Loucy (cell line): ENCODE measurements at regions not wholly inside any gene's neighbourhood (a gene's known extent, or its start where the extent isn't known, plus 50 kb on each side); places are given as distances from the start of the nearest gene placed in this dataset.

Source experiments
- EZH2phosphoT487 ChIP-seq: fragments of 200-600 bp; IDR thresholded peaks from 2 replicates; pipeline ENCODE4 v1.6.1; 2018; ENCODE audit warnings: antibody characterized with exemption, mild to moderate bottlenecking, moderate library complexity, borderline replicate concordance
- TF ChIP-seq, protein P1 (sequence below): fragments of 200-600 bp; sonication (generic); conservative IDR thresholded peaks from 2 replicates; pipeline ENCODE4 v1.5.1; 2014; ENCODE audit warnings: mild to moderate bottlenecking, antibody characterized with exemption, low read length

DNA sequence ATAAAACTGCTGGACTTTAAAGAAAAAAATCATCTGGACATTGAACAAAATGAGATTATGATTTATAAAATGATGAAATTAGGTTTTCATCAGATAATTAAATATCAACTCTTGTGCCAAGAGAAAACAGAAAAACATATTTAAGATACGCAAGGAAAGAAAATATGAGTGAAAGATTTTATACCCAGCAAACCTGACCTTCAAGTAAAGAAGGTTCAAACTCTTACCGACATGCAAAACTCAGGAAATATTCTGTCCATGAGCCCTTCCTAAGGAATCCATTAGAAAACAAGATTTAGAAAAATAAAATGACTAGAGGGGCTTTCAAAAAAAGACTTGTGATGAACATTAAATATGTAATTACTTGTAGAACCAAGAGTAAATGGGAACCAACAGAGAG is 257.2 kb upstream of the ARID1B start:
- TF ChIP-seq, protein P1, sequence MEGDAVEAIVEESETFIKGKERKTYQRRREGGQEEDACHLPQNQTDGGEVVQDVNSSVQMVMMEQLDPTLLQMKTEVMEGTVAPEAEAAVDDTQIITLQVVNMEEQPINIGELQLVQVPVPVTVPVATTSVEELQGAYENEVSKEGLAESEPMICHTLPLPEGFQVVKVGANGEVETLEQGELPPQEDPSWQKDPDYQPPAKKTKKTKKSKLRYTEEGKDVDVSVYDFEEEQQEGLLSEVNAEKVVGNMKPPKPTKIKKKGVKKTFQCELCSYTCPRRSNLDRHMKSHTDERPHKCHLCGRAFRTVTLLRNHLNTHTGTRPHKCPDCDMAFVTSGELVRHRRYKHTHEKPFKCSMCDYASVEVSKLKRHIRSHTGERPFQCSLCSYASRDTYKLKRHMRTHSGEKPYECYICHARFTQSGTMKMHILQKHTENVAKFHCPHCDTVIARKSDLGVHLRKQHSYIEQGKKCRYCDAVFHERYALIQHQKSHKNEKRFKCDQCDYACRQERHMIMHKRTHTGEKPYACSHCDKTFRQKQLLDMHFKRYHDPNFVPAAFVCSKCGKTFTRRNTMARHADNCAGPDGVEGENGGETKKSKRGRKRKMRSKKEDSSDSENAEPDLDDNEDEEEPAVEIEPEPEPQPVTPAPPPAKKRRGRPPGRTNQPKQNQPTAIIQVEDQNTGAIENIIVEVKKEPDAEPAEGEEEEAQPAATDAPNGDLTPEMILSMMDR: no peak
- no peak for TF ChIP-seq EZH2phosphoT487
